GM04504 (cell line): ENCODE measurements at regions not wholly inside any gene's neighbourhood (a gene's known extent, or its start where the extent isn't known, plus 50 kb on each side); places are given as distances from the start of the nearest gene placed in this dataset.

Source experiments
- DNase-seq: peaks from one replicate; pipeline ENCODE4 v3.0.0-alpha.2; 2012; ENCODE audit warnings: low read depth

GRCh38 chr2:223107825-223108224, 55.8 kb downstream of the KCNE4 start:
- no peak for DNase-seq

GRCh38 chr2:223108351-223109050, 56.5 kb downstream of the KCNE4 start:
- no peak for DNase-seq

GRCh38 chr2:223109341-223109740, 57.4 kb downstream of the KCNE4 start:
- no peak for DNase-seq

GRCh38 chr2:223113161-223113560, 61.2 kb downstream of the KCNE4 start:
- no peak for DNase-seq

GRCh38 chr2:223114170-223114569, 62.2 kb downstream of the KCNE4 start:
- no peak for DNase-seq

- no peak for DNase-seq
Measured at GRCh38 chr2:223114917-223115316, 62.9 kb downstream of the KCNE4 start.

- no peak for DNase-seq
Measured at GRCh38 chr2:223117533-223117932, 65.5 kb downstream of the KCNE4 start.

- DNase-seq = no peak
Measured at GRCh38 chr2:223121283-223121682, 69.3 kb downstream of the KCNE4 start.

GRCh38 chr2:223122781-223123180, 70.8 kb downstream of the KCNE4 start:
- DNase-seq = no peak

GRCh38 chr2:223123855-223124610, 72.0 kb downstream of the KCNE4 start:
- DNase-seq = peak; percentile 58

- no peak for DNase-seq
Measured at GRCh38 chr2:223141606-223142005, 89.6 kb downstream of the KCNE4 start.

GRCh38 chr2:223142118-223142517, 90.1 kb downstream of the KCNE4 start:
- DNase-seq = no peak

- no peak for DNase-seq
Measured at GRCh38 chr2:223147431-223147830, 95.4 kb downstream of the KCNE4 start.

- no peak for DNase-seq
Measured at GRCh38 chr2:223148516-223148915, 96.5 kb downstream of the KCNE4 start.

- no peak for DNase-seq
Measured at GRCh38 chr2:223155956-223156355, 104.0 kb downstream of the KCNE4 start.

- no peak for DNase-seq
Measured at GRCh38 chr2:223161873-223162458, 110.0 kb downstream of the KCNE4 start.

GRCh38 chr2:223165423-223166214, 113.6 kb downstream of the KCNE4 start:
- DNase-seq = no peak

- no peak for DNase-seq
Measured at GRCh38 chr2:223166215-223166493, 114.2 kb downstream of the KCNE4 start.

- no peak for DNase-seq
Measured at GRCh38 chr2:223166983-223167650, 115.1 kb downstream of the KCNE4 start.

GRCh38 chr2:223169830-223170605, 118.0 kb downstream of the KCNE4 start:
- DNase-seq = no peak

- DNase-seq = no peak
Measured at GRCh38 chr2:223176970-223177369, 125.0 kb downstream of the KCNE4 start.
